ENCODE measurements at regions not wholly inside any gene's neighbourhood (a gene's known extent, or its start where the extent isn't known, plus 50 kb on each side); places are given as distances from the start of the nearest gene placed in this dataset.

- no peak overlapping the region for H3K27ac ChIP-seq
- no peak overlapping the region for H3K4me3 ChIP-seq (ENCODE audit: low read depth in 1 of 2, low read length in 1 of 2)
- H3K9me3 ChIP-seq, result no peaks in the 10 kb centered on the region
- peaks cover 20% of the 10 kb centered on the region for H3K27me3 ChIP-seq
- no peaks in the 10 kb centered on the region for H3K4me1 ChIP-seq (ENCODE audit: control insufficient read depth in 1 of 2, insufficient read depth in 1 of 2, low read depth in 1 of 2, low read length in 1 of 2)
- no peaks in the 10 kb centered on the region for H3K36me3 ChIP-seq
- TF ChIP-seq CTCF (IDR thresholded peaks at IDR 0.05), result no peak
Observed at GRCh38 chr5:175356428-175356827, 87.6 kb downstream of the DRD1 start.

DNA sequence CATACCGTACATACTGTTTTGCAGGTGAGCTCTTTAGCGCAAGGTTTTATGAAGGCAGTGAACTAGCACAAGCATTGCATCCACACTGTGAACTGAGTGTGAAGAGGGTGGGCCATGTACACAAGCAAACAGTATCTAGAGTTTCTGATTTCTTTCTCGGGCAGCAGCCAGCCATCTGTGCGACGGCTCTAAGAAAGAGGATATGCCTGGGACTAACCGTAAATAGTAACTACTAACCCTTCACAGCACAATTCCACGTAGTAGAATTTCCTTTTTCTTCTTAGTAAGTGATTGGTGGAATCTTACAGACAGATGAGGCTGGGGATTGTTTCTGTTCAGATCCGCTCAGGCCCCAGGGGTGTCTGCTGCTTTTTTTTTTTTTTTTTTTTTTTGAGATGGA lies 89.0 kb downstream of the DRD1 start:
- Histone ChIP-seq H3K4me1 (ENCODE audit: control insufficient read depth in 1 of 2, insufficient read depth in 1 of 2, low read depth in 1 of 2, low read length in 1 of 2) (no peaks in the 10 kb centered on the region), H3K4me3 (ENCODE audit: low read depth in 1 of 2, low read length in 1 of 2) (no peak overlapping the region), H3K27me3 (peaks cover 20% of the 10 kb centered on the region), H3K27ac (no peak overlapping the region), H3K36me3 (no peaks in the 10 kb centered on the region), H3K9me3 (no peaks in the 10 kb centered on the region)
- no peak for TF ChIP-seq CTCF (IDR thresholded peaks at IDR 0.05)

DNA sequence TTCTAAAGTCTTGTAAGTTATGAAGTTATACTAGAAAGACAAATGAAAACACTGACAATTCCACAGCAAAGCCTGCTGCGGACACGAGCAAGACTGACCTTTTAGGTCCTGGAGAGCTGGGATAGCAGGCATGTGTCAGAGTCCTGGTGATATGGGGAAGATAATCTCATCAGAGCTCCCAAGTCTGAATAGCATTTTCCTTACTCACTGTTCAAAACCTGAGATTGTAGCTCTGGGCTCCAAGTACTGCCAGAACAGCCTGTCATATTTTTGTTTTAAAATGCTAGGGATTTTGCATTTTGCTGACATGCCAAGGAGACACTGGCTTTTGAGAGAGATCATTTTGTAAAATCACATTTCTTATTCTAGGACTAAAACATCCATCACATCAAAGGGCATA lies 90.1 kb downstream of the DRD1 start:
- Histone ChIP-seq H3K36me3 (no peaks in the 10 kb centered on the region), H3K27ac (no peak overlapping the region), H3K27me3 (peaks cover 20% of the 10 kb centered on the region), H3K4me1 (ENCODE audit: control insufficient read depth in 1 of 2, insufficient read depth in 1 of 2, low read depth in 1 of 2, low read length in 1 of 2) (no peaks in the 10 kb centered on the region), H3K9me3 (no peaks in the 10 kb centered on the region), H3K4me3 (ENCODE audit: low read depth in 1 of 2, low read length in 1 of 2) (no peak overlapping the region)
- no peak for TF ChIP-seq CTCF (IDR thresholded peaks at IDR 0.05)

DNA sequence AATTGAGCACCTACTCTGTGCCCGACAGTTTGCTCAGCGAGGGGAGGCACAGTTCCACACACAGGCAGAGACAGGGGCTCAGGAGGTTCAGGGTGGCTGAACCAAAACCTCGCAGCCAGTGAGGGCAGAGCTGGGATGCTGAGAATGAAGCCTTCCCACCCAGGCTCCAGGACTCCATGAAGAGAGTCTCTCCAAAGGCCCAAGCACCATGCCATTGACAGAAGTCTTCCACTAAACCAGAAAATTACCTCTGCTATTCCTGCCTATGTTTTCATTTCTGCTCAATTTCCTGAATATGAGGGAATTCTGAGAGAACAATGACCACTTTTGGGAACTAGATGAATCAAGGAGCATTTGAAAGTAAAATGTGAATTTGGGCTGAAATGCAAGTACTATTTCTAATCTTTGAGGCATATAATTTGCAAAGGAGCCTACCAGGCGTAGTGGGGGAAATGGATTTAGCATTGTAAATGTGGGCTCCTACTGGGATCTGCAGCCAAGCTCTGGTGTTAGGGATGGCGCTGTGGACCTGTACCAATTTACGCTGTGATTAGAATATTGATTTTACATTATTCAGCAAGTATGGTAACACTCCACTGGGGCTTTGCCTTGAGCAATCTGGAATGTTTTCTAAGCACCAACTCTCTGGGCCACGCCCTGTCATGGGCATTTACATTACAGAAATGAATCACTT lies 91.9 kb downstream of the DRD1 start:
- no peaks in the 10 kb centered on the region for H3K36me3 ChIP-seq
- no peak overlapping the region for H3K4me3 ChIP-seq (ENCODE audit: low read depth in 1 of 2, low read length in 1 of 2)
- no peak overlapping the region for H3K27ac ChIP-seq
- peaks cover 15% of the 10 kb centered on the region for H3K27me3 ChIP-seq
- H3K9me3 ChIP-seq, result no peaks in the 10 kb centered on the region
- no peaks in the 10 kb centered on the region for H3K4me1 ChIP-seq (ENCODE audit: control insufficient read depth in 1 of 2, insufficient read depth in 1 of 2, low read depth in 1 of 2, low read length in 1 of 2)
- no peak for TF ChIP-seq CTCF (IDR thresholded peaks at IDR 0.05)

DNA sequence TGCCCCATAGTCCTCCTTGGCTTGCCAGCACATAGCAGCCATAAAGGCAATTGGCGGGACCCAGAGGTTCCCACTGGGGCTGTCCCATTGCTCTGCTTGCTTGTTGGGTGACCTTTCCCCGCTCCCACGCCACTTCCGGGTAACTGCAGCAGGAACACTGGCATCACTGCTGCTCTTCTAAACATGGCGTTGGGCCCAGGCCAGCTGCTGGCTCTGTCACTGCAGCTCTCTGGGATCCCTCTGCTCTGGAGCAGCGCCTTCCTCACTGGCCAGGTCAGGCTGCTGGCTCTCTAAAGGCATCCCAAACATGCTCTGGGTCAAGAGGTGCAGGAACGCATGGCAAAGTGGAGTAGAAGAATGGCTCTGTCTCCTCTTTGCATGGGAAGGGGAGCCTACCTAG lies 92.9 kb downstream of the DRD1 start:
- H3K9me3 ChIP-seq, result no peaks in the 10 kb centered on the region
- H3K4me3 ChIP-seq (ENCODE audit: low read depth in 1 of 2, low read length in 1 of 2), result no peak overlapping the region
- TF ChIP-seq CTCF (IDR thresholded peaks at IDR 0.05), result no peak
- no peaks in the 10 kb centered on the region for H3K36me3 ChIP-seq
- no peak overlapping the region for H3K27ac ChIP-seq
- H3K4me1 ChIP-seq (ENCODE audit: control insufficient read depth in 1 of 2, insufficient read depth in 1 of 2, low read depth in 1 of 2, low read length in 1 of 2), result no peaks in the 10 kb centered on the region
- H3K27me3 ChIP-seq, result peaks cover 13% of the 10 kb centered on the region
